Caco-2 (cell line): ENCODE measurements at regions not wholly inside any gene's neighbourhood (a gene's known extent, or its start where the extent isn't known, plus 50 kb on each side); places are given as distances from the start of the nearest gene placed in this dataset.

Source experiments
- BruUV-seq: library from RNA; stranded (reverse); fragments of 400-500 nt; replicated peaks from 2 replicates; lab custom pipeline; 2021; lab: Mats Ljungman, UMichigan
- CTCF ChIA-PET: fragments of 300-600 bp; sonication (Branson Sonifier 250); formaldehyde crosslinking; loops from one replicate; lab custom pipeline; 2022; ENCODE audit warnings: antibody characterized with exemption; lab: Charles Lee
- POLR2A ChIA-PET: fragments of 300-600 bp; sonication (Branson Sonifier 250); formaldehyde crosslinking; loops from one replicate; lab custom pipeline; 2022; ENCODE audit warnings: antibody characterized with exemption; lab: Charles Lee
- DNase-seq, 2 experiments: peaks; one replicate each; pipeline versions ENCODE4 v3.0.0 to v3.0.0-alpha.2; 2020 to 2022
- H3K27me3 ChIP-seq: replicated peaks from 2 replicates; pipeline ENCODE4 v1.6.0; 2011; ENCODE audit warnings: low read length; ENCODE audit not compliant: control insufficient read depth, insufficient read depth
- H3K36me3 ChIP-seq: 2 replicates; pipeline ENCODE4 v1.5.1; 2011; ENCODE audit warnings: low read length; ENCODE audit not compliant: control insufficient read depth, insufficient read depth
- H3K4me1 ChIP-seq: fragments of 250-450 bp; sonication (Bioruptor Pico); 2 replicates; pipeline ENCODE4 v1.5.1; 2020; ENCODE audit warnings: mild to moderate bottlenecking
- H3K4me3 ChIP-seq: 2 replicates; pipeline ENCODE4 v1.5.1; 2011; ENCODE audit warnings: low read depth, mild to moderate bottlenecking, control low read depth, low read length
- H3K9me3 ChIP-seq: fragments of 250-450 bp; sonication (Bioruptor Pico); 2 replicates; pipeline ENCODE4 v1.5.1; 2020; ENCODE audit warnings: mild to moderate bottlenecking, moderate library complexity
- H3K27ac Mint-ChIP-seq: one replicate; pipeline ENCODE4 v1.8.0; 2022; ENCODE audit warnings: mixed read lengths; ENCODE audit not compliant: unreplicated experiment
- H3K27me3 Mint-ChIP-seq: one replicate; pipeline ENCODE4 v1.8.0; 2022; ENCODE audit warnings: mixed read lengths; ENCODE audit not compliant: insufficient read depth, unreplicated experiment
- H3K36me3 Mint-ChIP-seq: one replicate; pipeline ENCODE4 v1.8.0; 2022; ENCODE audit warnings: mild to moderate bottlenecking, mixed read lengths; ENCODE audit not compliant: insufficient read depth, unreplicated experiment
- H3K4me1 Mint-ChIP-seq: one replicate; pipeline ENCODE4 v1.8.0; 2022; ENCODE audit warnings: low read depth, mixed read lengths; ENCODE audit not compliant: unreplicated experiment
- H3K4me3 Mint-ChIP-seq: one replicate; pipeline ENCODE4 v1.8.0; 2022; ENCODE audit warnings: mild to moderate bottlenecking, moderate library complexity, mixed read lengths; ENCODE audit not compliant: unreplicated experiment
- H3K9me3 Mint-ChIP-seq: one replicate; pipeline ENCODE4 v1.8.0; 2022; ENCODE audit warnings: mixed read lengths; ENCODE audit not compliant: unreplicated experiment
- CTCF ChIP-seq, 2 experiments: fragments of 200-600 bp in 1 of 2; IDR thresholded peaks; 1 replicate in 1 of 2; 2 replicates in 1 of 2; pipeline versions ENCODE4 v1.5.1 to v1.8.0; 2011 to 2022; ENCODE audit warnings: antibody characterized with exemption in 1 of 2, control low read depth in 1 of 2, inconsistent platforms in 1 of 2, low read depth in 1 of 2, low read length in 1 of 2, mild to moderate bottlenecking in 1 of 2, moderate library complexity in 1 of 2; ENCODE audit not compliant: insufficient read depth in 1 of 2, severe bottlenecking in 1 of 2, unreplicated experiment in 1 of 2
- intact Hi-C: fragments of 100-400 bp; cut with micrococcal nuclease; formaldehyde crosslinking; loops from one replicate; pipeline ENCODE4 v1.10.0; 2022; ENCODE audit not compliant: unreplicated experiment

- Mint-ChIP-seq H3K36me3 (no peaks in the 10 kb centered on the region), H3K4me1 (no peaks in the 10 kb centered on the region), H3K9me3 (no peaks in the 10 kb centered on the region), H3K27me3 (no peaks in the 10 kb centered on the region), H3K4me3 (no peak overlapping the region), H3K27ac (no peak overlapping the region)
- intact Hi-C loops: no loop called here
- ChIA-PET CTCF (no interaction called here), POLR2A (no interaction called here)
- Histone ChIP-seq H3K4me1 (no peaks in the 10 kb centered on the region), H3K9me3 (no peaks in the 10 kb centered on the region), H3K27me3 (no peaks in the 10 kb centered on the region), H3K4me3 (no peak overlapping the region), H3K36me3 (no peaks in the 10 kb centered on the region)
- no TSS peak for BruUV-seq
- TF ChIP-seq CTCF (IDR thresholded peaks at IDR 0.05; ENCODE audit: insufficient read depth in 1 of 2, low read depth in 1 of 2, low read length in 1 of 2, severe bottlenecking in 1 of 2, unreplicated experiment in 1 of 2): no peak
- no peak for DNase-seq
Measured at GRCh38 chr4:64105903-64106302, 303.3 kb downstream of the TECRL start.

- DNase-seq: no peak
- intact Hi-C loops: no loop called here
- no peak for TF ChIP-seq CTCF (IDR thresholded peaks at IDR 0.05; ENCODE audit: insufficient read depth in 1 of 2, low read depth in 1 of 2, low read length in 1 of 2, severe bottlenecking in 1 of 2, unreplicated experiment in 1 of 2)
- no peaks in the 10 kb centered on the region for H3K4me1 Mint-ChIP-seq
- no TSS peak for BruUV-seq
- H3K27me3 Mint-ChIP-seq: no peaks in the 10 kb centered on the region
- Histone ChIP-seq H3K36me3 (no peaks in the 10 kb centered on the region), H3K4me1 (no peaks in the 10 kb centered on the region), H3K9me3 (no peaks in the 10 kb centered on the region), H3K4me3 (no peak overlapping the region), H3K27me3 (no peaks in the 10 kb centered on the region)
- CTCF ChIA-PET: no interaction called here
- POLR2A ChIA-PET: no interaction called here
- H3K9me3 Mint-ChIP-seq: no peaks in the 10 kb centered on the region
- H3K4me3 Mint-ChIP-seq: no peak overlapping the region
- H3K36me3 Mint-ChIP-seq: no peaks in the 10 kb centered on the region
- H3K27ac Mint-ChIP-seq: no peak overlapping the region
Measured at GRCh38 chr4:64095398-64095797, 313.9 kb downstream of the TECRL start.

GRCh38 chr4:64079316-64079715 is 329.9 kb downstream of the TECRL start:
- BruUV-seq: no TSS peak
- Histone ChIP-seq H3K4me1 (no peaks in the 10 kb centered on the region), H3K9me3 (no peaks in the 10 kb centered on the region), H3K27me3 (no peaks in the 10 kb centered on the region), H3K36me3 (no peaks in the 10 kb centered on the region), H3K4me3 (no peak overlapping the region)
- intact Hi-C loops: no loop called here
- DNase-seq: no peak
- H3K9me3 Mint-ChIP-seq: no peaks in the 10 kb centered on the region
- H3K27ac Mint-ChIP-seq: no peak overlapping the region
- ChIA-PET CTCF (no interaction called here), POLR2A (no interaction called here)
- H3K4me3 Mint-ChIP-seq: no peak overlapping the region
- no peaks in the 10 kb centered on the region for H3K4me1 Mint-ChIP-seq
- TF ChIP-seq CTCF (IDR thresholded peaks at IDR 0.05; ENCODE audit: insufficient read depth in 1 of 2, low read depth in 1 of 2, low read length in 1 of 2, severe bottlenecking in 1 of 2, unreplicated experiment in 1 of 2): no peak
- H3K27me3 Mint-ChIP-seq: no peaks in the 10 kb centered on the region
- H3K36me3 Mint-ChIP-seq: no peaks in the 10 kb centered on the region
